ENCODE measurements at regions not wholly inside any gene's neighbourhood (a gene's known extent, or its start where the extent isn't known, plus 50 kb on each side); places are given as distances from the start of the nearest gene placed in this dataset.

GRCh38 chr3:20396335-20396734 lies 210.3 kb upstream of the SGO1 start:
- TF ChIP-seq CTCF (IDR thresholded peaks at IDR 0.05 in 8 of 11, conservative IDR thresholded peaks at IDR 0.05 in 3 of 11): no peak
- no peak for TF ChIP-seq POLR2AphosphoS5 (IDR thresholded peaks at IDR 0.05)
- TF ChIP-seq POLR2A (IDR thresholded peaks at IDR 0.05): no peak

Data from spleen (tissue), 7 donors.